ENCODE measurements at regions not wholly inside any gene's neighbourhood (a gene's known extent, or its start where the extent isn't known, plus 50 kb on each side); places are given as distances from the start of the nearest gene placed in this dataset.

GRCh38 chr3:189393598-189393997 lies 221.8 kb downstream of the TPRG1 start:
- no peak for TF ChIP-seq CHD2 (IDR thresholded peaks at IDR 0.05; ENCODE audit: low read depth, low read length)
- no peak for TF ChIP-seq BRF1 (IDR thresholded peaks at IDR 0.05; ENCODE audit: borderline replicate concordance, extremely low read depth, insufficient read length)
- no peak for TF ChIP-seq ESRRA (IDR thresholded peaks at IDR 0.05; ENCODE audit: borderline replicate concordance, low read depth)
- TF ChIP-seq, protein P1, sequence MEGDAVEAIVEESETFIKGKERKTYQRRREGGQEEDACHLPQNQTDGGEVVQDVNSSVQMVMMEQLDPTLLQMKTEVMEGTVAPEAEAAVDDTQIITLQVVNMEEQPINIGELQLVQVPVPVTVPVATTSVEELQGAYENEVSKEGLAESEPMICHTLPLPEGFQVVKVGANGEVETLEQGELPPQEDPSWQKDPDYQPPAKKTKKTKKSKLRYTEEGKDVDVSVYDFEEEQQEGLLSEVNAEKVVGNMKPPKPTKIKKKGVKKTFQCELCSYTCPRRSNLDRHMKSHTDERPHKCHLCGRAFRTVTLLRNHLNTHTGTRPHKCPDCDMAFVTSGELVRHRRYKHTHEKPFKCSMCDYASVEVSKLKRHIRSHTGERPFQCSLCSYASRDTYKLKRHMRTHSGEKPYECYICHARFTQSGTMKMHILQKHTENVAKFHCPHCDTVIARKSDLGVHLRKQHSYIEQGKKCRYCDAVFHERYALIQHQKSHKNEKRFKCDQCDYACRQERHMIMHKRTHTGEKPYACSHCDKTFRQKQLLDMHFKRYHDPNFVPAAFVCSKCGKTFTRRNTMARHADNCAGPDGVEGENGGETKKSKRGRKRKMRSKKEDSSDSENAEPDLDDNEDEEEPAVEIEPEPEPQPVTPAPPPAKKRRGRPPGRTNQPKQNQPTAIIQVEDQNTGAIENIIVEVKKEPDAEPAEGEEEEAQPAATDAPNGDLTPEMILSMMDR (IDR thresholded peaks at IDR 0.05 in 2 of 3, conservative IDR thresholded peaks at IDR 0.05 in 1 of 3; ENCODE audit: insufficient read depth in 2 of 3, low read depth in 1 of 3, low read length in 3 of 3) = no peak
- TF ChIP-seq MTF1 (CRISPR knock-in tag; IDR thresholded peaks at IDR 0.05; ENCODE audit: borderline replicate concordance) = no peak
- no peak for TF ChIP-seq CBFA2T3 (IDR thresholded peaks at IDR 0.05)
- TF ChIP-seq YBX1 (IDR thresholded peaks at IDR 0.05) = no peak
- no peak for TF ChIP-seq SETDB1 (IDR thresholded peaks at IDR 0.05; ENCODE audit: low read length)
- TF ChIP-seq, protein P2, sequence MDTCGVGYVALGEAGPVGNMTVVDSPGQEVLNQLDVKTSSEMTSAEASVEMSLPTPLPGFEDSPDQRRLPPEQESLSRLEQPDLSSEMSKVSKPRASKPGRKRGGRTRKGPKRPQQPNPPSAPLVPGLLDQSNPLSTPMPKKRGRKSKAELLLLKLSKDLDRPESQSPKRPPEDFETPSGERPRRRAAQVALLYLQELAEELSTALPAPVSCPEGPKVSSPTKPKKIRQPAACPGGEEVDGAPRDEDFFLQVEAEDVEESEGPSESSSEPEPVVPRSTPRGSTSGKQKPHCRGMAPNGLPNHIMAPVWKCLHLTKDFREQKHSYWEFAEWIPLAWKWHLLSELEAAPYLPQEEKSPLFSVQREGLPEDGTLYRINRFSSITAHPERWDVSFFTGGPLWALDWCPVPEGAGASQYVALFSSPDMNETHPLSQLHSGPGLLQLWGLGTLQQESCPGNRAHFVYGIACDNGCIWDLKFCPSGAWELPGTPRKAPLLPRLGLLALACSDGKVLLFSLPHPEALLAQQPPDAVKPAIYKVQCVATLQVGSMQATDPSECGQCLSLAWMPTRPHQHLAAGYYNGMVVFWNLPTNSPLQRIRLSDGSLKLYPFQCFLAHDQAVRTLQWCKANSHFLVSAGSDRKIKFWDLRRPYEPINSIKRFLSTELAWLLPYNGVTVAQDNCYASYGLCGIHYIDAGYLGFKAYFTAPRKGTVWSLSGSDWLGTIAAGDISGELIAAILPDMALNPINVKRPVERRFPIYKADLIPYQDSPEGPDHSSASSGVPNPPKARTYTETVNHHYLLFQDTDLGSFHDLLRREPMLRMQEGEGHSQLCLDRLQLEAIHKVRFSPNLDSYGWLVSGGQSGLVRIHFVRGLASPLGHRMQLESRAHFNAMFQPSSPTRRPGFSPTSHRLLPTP (IDR thresholded peaks at IDR 0.05; ENCODE audit: borderline replicate concordance, extremely low read depth, insufficient read length) = no peak

Data from K562 (cell line).